B cell (primary cell): ENCODE measurements at regions not wholly inside any gene's neighbourhood (a gene's known extent, or its start where the extent isn't known, plus 50 kb on each side); places are given as distances from the start of the nearest gene placed in this dataset.

ENCODE experiments used
- ATAC-seq: fragments of 200-7000 bp; cut with Tn5 transposase; one replicate; pipeline ENCODE4 v1.10.0; 2021; ENCODE audit warnings: low read depth, mild to moderate bottlenecking, moderate number of reproducible peaks, moderate library complexity
- CTCF ChIA-PET: fragments of 350-600 bp; sonication (Branson Sonifier 250); formaldehyde crosslinking; loops from one replicate; lab custom pipeline; 2021; ENCODE audit warnings: antibody characterized with exemption, inconsistent platforms; lab: Charles Lee
- POLR2A ChIA-PET: fragments of 350-600 bp; sonication (Branson Sonifier 250); formaldehyde crosslinking; loops from one replicate; lab custom pipeline; 2021; ENCODE audit warnings: antibody characterized with exemption; lab: Charles Lee
- DNase-seq: peaks from one replicate; pipeline ENCODE4 v3.0.0; 2013
- H2AFZ ChIP-seq: 2 replicates; pipeline ENCODE4 v1.6.1; 2012; ENCODE audit warnings: mild to moderate bottlenecking, low read depth, low read length; ENCODE audit not compliant: insufficient read depth, poor library complexity, severe bottlenecking
- H3K27ac ChIP-seq, 2 donors: 1 replicate in 1 of 2; 2 replicates in 1 of 2; pipeline ENCODE4 v1.5.1; 2012 to 2013; ENCODE audit warnings: low read length in 2 of 2, mild to moderate bottlenecking in 2 of 2, moderate library complexity in 1 of 2
- H3K27me3 ChIP-seq, 4 experiments: fragments of 200-600 bp in 1 of 4; sonication (generic) in 1 of 4; replicated peaks in 1 of 4; 1 replicate in 2 of 4; 2 replicates in 2 of 4; pipeline versions ENCODE4 v1.6.1 to v1.7.0; 2013 to 2016; ENCODE audit warnings: low read length in 3 of 4, mild to moderate bottlenecking in 2 of 4, mixed read lengths in 1 of 4, moderate library complexity in 1 of 4; ENCODE audit not compliant: insufficient read depth in 4 of 4, control insufficient read depth in 3 of 4; ENCODE audit errors: control extremely low read depth in 1 of 4
- H3K36me3 ChIP-seq, 2 experiments: replicated peaks in 1 of 2; 1 replicate in 1 of 2; 2 replicates in 1 of 2; pipeline versions ENCODE4 v1.6.1 to v1.7.1; 2013; ENCODE audit warnings: low read length in 1 of 2; ENCODE audit not compliant: insufficient read depth in 2 of 2, control insufficient read depth in 1 of 2; ENCODE audit errors: control extremely low read depth in 1 of 2, extremely low read depth in 1 of 2
- H3K4me1 ChIP-seq, 2 donors: fragments of 200-600 bp in 1 of 2; sonication (generic) in 1 of 2; 1 replicate in 1 of 2; 2 replicates in 1 of 2; pipeline versions ENCODE4 v1.5.1 to v1.6.1; 2013 to 2017; ENCODE audit warnings: low read length in 2 of 2; ENCODE audit not compliant: control insufficient read depth in 2 of 2, insufficient read depth in 2 of 2
- H3K4me2 ChIP-seq: replicated peaks from 2 replicates; pipeline ENCODE3; 2012; ENCODE audit warnings: mild to moderate bottlenecking, low read depth, low read length; ENCODE audit not compliant: poor library complexity, severe bottlenecking
- H3K4me3 ChIP-seq, 5 experiments: fragments of 200-600 bp in 1 of 5; sonication (generic) in 1 of 5; 1 replicate in 3 of 5; 2 replicates in 2 of 5; pipeline versions ENCODE4 v1.5.1 to v1.7.0; 2011 to 2016; ENCODE audit warnings: low read length in 4 of 5, mild to moderate bottlenecking in 4 of 5, low read depth in 2 of 5, control low read depth in 1 of 5, moderate library complexity in 1 of 5; ENCODE audit not compliant: insufficient read depth in 1 of 5; ENCODE audit errors: control extremely low read depth in 1 of 5, extremely low read depth in 1 of 5
- H3K79me2 ChIP-seq: fragments of 200-600 bp; sonication (generic); one replicate; pipeline ENCODE4 v1.6.0; 2016; ENCODE audit warnings: low read length; ENCODE audit not compliant: control insufficient read depth, insufficient read depth
- H3K9ac ChIP-seq: fragments of 200-600 bp; sonication (generic); 2 replicates; pipeline ENCODE4 v1.6.1; 2017; ENCODE audit warnings: mild to moderate bottlenecking, low read length, moderate library complexity
- H3K9me3 ChIP-seq, 3 donors: one replicate each; pipeline versions ENCODE4 v1.6.1 to v1.7.1; 2013; ENCODE audit warnings: low read length in 2 of 3; ENCODE audit not compliant: control insufficient read depth in 2 of 3, insufficient read depth in 1 of 3; ENCODE audit errors: control extremely low read depth in 1 of 3
- H4K20me1 ChIP-seq: 2 replicates; pipeline ENCODE4 v1.6.0; 2012; ENCODE audit warnings: mild to moderate bottlenecking, low read length; ENCODE audit not compliant: insufficient read depth, control insufficient read depth, poor library complexity, severe bottlenecking
- H3K27ac Mint-ChIP-seq: one replicate; pipeline ENCODE4 v1.8.0; 2021; ENCODE audit warnings: mixed read lengths
- H3K27me3 Mint-ChIP-seq: one replicate; pipeline ENCODE4 v1.8.0; 2021; ENCODE audit warnings: mixed read lengths
- H3K4me1 Mint-ChIP-seq: one replicate; pipeline ENCODE4 v1.8.0; 2021; ENCODE audit warnings: mixed read lengths
- H3K4me3 Mint-ChIP-seq: one replicate; pipeline ENCODE4 v1.8.0; 2021; ENCODE audit warnings: mixed read lengths
- H3K9me3 Mint-ChIP-seq: one replicate; pipeline ENCODE4 v1.8.0; 2022; ENCODE audit warnings: mixed read lengths; ENCODE audit not compliant: insufficient read depth
- CTCF ChIP-seq: fragments of 200-600 bp; IDR thresholded peaks from one replicate; pipeline ENCODE4 v1.8.0; 2022; ENCODE audit warnings: antibody characterized with exemption, mild to moderate bottlenecking
- EZH2 ChIP-seq: IDR thresholded peaks from 2 replicates; pipeline ENCODE4 v1.6.1; 2012; ENCODE audit warnings: borderline replicate concordance, low read depth, mild to moderate bottlenecking, moderate library complexity, low read length; ENCODE audit not compliant: insufficient read depth, poor library complexity, severe bottlenecking
- WGBS: methylation state at CpG from one replicate; pipeline ENCODE4 v1.1.5; 2013; ENCODE audit warnings: missing lambda C conversion rate; ENCODE audit not compliant: insufficient coverage; 5-methylcytosine and 5-hydroxymethylcytosine counted together
- intact Hi-C: fragments of 100-400 bp; cut with micrococcal nuclease; formaldehyde crosslinking; loops from one replicate; pipeline ENCODE4 v1.10.0; 2022

GRCh38 chr2:157959249-157959648, 83.1 kb upstream of the ACVR1 start:
- intact Hi-C loops, result no loop called here
- Histone ChIP-seq H3K36me3 (no peaks in the 10 kb centered on the region), H3K27me3 (no peaks in the 10 kb centered on the region), H3K27ac (no peak overlapping the region), H2AFZ (no peak overlapping the region), H3K9me3 (peaks cover 1 to 24% (median 9%) of the 10 kb centered on the region in 3 donors), H3K9ac (no peak overlapping the region), H3K4me2 (no peak overlapping the region), H3K79me2 (no peaks in the 10 kb centered on the region), H3K4me3 (no peak overlapping the region), H3K4me1 (no peaks in the 10 kb centered on the region), H4K20me1 (no peaks in the 10 kb centered on the region)
- Mint-ChIP-seq H3K27ac (no peak overlapping the region), H3K4me3 (no peak overlapping the region), H3K9me3 (peaks cover 22% of the 10 kb centered on the region), H3K27me3 (no peaks in the 10 kb centered on the region), H3K4me1 (no peaks in the 10 kb centered on the region)
- ChIA-PET CTCF (no interaction called here), POLR2A (no interaction called here)
- WGBS, result 91% methylated on average over 2 of the region's 3 CpGs
- no peak for ATAC-seq
- TF ChIP-seq CTCF (no peak), EZH2 (no peak)
- DNase-seq, result no peak

DNA sequence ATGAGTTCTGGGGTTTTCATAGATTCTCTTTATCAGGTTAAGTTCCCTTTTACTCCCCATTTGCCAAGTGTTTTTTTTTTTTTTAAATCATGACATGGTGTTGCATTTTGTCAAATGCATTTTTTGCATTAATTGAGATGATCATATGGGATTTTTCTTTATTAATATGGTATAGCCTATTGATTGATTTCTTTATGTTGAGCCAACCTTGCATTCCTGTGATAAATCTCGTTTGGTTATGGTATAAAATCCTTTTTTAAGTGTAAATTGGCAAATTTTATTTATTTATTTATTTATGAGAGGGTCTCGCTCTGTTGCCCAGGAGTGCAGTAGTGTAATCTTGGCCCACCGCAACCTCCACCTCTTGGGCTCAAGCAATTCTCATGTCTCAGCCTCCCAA, 81.5 kb upstream of the ACVR1 start:
- intact Hi-C loops, result no loop called here
- Histone ChIP-seq H3K36me3 (no peaks in the 10 kb centered on the region), H2AFZ (no peak overlapping the region), H3K79me2 (no peaks in the 10 kb centered on the region), H3K4me2 (no peak overlapping the region), H3K9me3 (peaks cover 1 to 24% (median 9%) of the 10 kb centered on the region in 3 donors), H4K20me1 (no peaks in the 10 kb centered on the region), H3K4me1 (no peaks in the 10 kb centered on the region), H3K27me3 (no peaks in the 10 kb centered on the region), H3K27ac (no peak overlapping the region), H3K4me3 (no peak overlapping the region), H3K9ac (no peak overlapping the region)
- TF ChIP-seq EZH2, result no peak
- no peak for TF ChIP-seq CTCF
- WGBS, result no CpG with 5 or more reads among the region's 3 CpGs
- Mint-ChIP-seq H3K9me3 (peaks cover 19% of the 10 kb centered on the region), H3K27ac (no peak overlapping the region), H3K4me3 (no peak overlapping the region), H3K4me1 (no peaks in the 10 kb centered on the region), H3K27me3 (no peaks in the 10 kb centered on the region)
- ChIA-PET CTCF (no interaction called here), POLR2A (no interaction called here)
- ATAC-seq, result no peak
- DNase-seq, result no peak
